HG03342 (cell line): ENCODE measurements at regions not wholly inside any gene's neighbourhood (a gene's known extent, or its start where the extent isn't known, plus 50 kb on each side); places are given as distances from the start of the nearest gene placed in this dataset.

Experiments
- ATAC-seq: cut with Tn5 transposase; IDR thresholded peaks from one replicate; pipeline ENCODE4 v1.9.1; 2021; ENCODE audit warnings: mild to moderate bottlenecking, moderate library complexity; ENCODE audit not compliant: unreplicated experiment

DNA sequence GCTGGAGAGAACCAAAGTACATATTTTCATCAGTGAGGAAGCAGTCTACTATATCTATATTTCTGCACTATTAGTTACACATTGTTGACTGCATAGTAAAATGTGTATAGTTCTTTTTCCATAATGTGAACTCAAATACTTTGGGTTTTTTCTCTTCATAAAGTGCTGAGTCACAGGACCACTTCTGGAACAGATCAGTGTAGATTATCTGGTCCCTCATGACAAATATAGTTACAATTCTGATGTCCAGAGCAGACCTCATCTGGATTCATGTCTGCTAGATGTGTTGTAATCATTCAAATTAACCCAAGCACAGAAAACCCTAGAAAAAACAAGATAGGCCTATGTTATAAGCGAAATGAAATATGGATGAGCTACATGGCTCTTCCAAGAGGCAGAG, 171.4 kb downstream of the SUCLA2 start:
- no peak for ATAC-seq

DNA sequence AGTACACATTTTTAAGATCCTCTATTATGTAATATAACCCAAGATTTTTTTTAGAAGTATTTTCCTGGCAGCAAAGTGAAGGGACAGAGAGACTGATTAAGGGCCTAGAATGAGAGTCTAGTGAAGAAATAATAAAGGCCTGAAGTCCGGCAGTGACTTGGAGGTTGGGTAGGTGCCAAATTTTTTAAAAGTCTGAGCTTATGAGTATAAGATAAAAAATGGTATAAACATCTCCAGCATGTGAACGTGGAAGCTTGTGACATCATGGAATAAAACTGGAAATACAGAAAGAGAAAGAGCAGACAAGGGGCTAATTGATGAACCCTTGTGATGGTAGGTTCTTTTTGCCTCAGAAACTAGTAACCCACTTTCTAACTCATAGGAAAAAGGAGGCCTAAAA, 174.6 kb downstream of the SUCLA2 start:
- no peak for ATAC-seq

DNA sequence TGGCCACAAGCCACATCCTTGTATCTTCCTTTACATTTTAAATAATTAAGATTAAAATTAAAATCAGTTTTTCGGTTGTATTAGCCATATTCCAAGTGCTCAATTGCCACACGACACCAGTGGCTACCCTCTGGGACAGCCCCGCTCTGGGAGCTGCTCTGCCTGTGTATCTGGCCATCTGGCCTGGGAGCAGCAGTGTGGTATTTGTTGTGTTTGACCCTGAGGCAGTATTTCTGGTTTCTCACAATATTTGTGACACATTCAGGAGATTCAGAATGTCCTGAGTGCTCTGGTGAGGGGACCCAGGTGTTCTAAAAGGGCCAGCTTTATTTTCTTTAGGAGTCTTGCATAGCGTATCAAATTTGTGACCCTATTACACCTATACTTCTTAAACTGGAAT, 179.0 kb downstream of the SUCLA2 start:
- no peak for ATAC-seq

DNA sequence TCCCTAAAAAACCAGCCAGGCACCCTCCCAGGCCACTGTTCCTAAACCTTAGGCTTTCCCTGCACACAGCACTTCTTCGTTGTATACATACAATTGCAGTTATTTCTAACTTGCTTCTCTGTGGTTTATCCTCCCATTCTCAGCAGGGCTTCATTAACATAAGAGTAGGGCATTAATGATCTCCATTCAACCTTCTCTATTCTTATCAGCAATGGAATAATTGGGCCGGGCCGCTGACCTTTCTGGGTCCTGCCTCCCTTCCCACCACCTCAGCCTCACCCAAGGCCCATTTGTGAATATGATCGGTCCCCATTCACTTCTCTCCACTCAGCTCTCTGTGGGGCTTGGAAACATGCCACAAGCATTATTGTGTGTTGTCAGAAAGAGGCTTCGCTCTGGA, 184.2 kb downstream of the SUCLA2 start:
- no peak for ATAC-seq

DNA sequence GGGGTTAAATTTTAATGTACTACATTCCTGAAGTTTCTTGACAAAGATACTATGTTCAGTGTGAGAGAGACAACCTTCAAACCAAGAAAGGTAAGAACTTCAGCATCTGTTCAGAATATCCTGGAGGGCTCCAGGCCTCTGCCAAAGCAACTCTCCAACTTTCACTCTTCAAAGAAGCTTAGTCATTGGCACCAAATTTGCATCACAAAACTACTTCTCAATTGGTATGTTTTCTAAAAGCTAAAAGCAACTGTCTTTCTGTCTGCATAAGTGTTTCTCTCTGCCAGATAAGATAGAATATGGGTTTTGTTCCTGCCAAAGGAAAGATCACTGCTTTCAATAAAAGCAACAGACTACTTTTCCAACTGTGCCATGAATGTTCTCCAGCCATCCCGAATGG, 187.4 kb downstream of the SUCLA2 start:
- ATAC-seq: no peak

DNA sequence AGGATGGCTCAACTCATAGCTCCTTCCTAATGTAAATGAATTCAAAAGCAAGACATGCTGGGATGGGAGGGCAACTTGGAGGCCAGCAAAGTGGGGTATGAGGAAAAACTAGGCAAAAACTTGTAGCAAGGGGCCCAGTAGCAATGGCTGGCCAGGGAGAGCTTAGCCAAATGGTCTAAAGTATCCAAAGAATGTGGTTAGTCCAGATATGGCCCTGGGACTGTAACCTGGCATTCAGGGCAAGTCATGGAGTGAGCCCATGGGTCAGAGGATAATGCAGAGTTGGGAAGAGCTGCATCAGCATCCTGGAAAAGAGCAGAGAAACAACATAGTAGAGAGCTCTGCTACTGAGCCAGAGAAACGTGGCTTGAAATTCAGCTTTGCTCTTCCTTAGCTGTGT, 191.7 kb downstream of the SUCLA2 start:
- no peak for ATAC-seq

DNA sequence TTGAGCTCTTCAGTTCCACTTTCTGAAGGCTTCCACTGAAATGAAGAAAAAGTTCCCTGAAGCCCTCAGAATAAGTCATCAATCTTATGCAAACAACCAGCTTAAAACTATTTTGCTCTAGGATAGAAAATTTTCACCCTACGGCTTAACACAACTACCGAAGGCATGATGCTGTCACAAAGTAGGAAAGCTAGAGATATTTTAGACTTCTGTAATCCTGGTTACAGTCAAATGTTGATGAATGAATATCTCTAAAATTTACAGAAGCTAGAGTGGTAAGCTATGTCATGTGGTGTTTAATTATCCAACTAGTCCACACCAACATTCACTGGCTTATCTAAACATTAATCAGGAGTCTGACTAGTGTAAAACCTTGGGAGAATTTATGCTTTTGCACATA, 197.9 kb downstream of the SUCLA2 start:
- no peak for ATAC-seq

DNA sequence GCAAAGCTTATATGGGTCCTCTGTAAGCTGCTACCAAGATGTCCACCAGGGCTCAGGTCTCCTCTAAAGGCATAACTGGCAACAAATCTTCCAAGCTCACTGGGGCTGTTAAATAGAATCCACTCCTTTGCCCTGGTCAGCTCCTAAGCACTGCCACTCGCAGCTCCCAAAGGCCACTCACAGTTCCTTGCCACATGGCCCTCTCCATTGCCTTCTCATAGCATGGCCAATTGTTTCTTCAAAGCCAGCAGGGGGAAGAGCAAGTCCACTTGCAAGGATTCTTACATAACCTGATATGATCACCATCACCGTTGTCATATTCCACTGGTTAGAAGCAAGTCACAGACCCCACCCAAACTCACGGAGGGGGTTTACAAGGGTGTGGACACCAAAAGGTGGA, 199.5 kb downstream of the SUCLA2 start:
- ATAC-seq: no peak

DNA sequence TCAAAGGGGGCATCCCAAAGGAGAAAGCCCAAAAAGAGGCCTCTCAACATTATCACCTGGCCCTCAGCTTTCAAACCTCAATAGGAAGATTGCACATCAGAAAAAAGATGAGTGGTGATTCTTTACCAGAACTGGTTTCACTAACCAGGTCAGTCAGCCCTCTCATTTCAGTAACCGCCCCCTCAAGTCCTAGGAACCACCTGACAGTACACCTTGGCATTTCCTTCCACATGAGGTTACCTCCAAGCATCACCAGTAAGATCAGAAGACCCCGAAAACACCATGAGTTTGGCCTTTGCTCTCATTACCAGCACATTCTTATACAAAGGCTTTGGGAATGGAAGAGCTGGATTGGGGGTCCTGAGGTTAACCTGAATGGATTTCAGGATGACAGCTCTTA, 200.5 kb downstream of the SUCLA2 start:
- no peak for ATAC-seq

DNA sequence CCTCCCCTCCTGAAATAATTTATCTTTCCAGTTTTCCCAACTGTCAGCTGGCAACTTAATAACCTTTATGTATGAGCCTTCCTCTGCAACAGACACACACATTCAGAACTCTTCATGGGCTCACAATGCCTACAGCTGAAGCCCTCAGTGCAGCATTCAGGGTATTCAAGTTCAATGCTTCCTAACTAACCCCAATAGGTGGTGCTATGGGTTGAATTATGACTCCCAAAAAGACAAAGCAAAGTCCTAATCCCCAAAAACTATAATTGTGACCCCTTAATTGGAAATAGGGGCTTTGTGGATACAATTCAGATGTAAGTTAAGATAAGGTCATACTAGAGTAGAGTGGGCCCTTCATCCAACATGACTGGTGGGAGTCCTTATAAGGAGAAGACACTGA, 202.2 kb downstream of the SUCLA2 start:
- ATAC-seq: no peak

DNA sequence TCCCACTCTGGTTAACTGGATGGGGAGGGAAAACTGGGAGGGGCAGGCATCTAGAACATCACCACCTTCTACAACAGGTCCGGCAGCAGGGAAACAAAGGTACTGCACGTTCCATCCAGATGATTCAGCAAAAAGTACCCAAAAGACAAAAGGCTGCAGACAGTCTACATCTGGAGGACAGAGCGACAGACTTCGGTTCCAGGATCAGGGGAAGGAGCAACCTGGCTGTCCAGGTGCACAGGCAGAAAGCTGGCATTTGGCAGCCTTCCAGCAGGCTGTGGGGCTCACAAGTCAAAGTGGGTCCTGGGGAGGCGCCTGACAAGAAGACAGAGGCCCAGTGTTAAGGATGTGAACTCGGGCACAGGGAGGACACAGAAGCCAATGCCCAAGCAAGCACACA, 202.9 kb downstream of the SUCLA2 start:
- no peak for ATAC-seq

DNA sequence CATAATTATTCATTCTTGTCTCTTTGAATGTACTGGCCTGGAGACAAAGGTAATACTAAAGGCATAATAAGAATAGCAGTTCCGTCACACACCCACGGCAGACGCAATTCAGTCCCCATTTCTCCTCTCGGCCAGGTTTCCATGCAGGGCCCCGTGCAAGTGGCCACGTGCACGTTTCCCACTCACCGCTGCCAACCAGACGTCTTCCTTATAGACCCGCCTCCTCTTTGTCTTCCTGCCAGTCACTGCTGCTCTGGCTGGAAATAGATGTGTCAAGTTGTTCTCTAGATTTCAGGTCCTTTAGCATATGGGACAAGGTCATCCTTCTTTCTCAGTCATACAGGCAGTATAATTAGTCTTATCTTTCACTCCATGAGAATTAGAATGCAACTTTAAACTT, 204.3 kb downstream of the SUCLA2 start:
- no peak for ATAC-seq

DNA sequence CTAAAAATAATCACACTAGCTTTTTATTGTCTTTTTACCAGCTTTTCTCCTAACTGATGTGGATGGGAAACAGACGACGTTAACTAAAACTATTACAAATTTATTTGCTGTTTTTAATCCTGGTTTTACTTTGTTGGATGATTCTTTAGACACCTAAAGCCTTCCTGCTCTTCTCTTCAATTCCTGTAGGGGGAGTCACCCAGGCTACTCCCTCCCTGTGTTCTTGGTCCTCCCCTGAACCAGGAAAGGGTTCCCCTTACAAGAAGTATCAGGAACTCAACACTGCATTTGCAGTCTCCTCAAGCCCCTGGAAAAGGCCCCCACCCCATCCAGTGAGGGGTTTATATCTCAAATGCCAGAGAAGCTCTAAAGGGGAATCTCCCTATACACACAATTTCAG, 206.1 kb downstream of the SUCLA2 start:
- ATAC-seq: no peak

DNA sequence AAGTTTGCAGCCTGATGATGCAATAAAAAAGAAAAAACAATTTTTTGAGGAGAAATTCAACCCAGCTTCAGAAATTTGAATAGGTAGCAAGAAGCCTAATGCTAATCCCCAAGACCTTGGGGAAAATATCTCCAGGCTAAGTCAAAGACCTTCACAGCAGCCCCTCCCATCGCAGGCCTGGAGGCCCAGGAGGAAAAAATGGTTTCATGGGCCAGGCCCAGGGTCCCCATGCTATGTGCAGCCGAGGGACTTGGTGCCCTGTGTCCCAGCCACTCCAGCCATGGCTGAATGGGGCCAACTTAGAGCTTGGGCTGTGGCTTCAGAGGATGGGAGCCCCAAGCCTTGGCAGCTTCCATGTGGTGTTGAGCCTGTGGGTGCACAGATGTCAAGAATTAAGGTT, 210.3 kb downstream of the SUCLA2 start:
- no peak for ATAC-seq

DNA sequence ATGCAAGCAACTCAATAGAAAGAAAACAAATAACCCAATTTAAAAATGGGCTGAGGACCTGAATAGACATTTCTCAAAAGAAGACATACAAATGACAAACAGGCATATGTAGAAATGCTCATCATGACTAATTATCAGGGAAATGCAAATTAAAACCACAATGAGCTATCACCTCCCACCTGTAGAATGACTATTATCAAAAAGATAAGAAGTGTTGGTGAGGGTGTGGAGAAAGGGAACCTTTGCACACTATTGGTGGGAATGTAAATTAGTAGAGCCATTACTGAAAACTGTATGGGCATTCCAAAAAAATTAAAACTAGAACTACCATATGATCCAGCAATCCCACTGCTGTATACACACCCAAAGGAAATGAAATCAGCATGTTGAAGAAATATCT, 212.2 kb downstream of the SUCLA2 start:
- ATAC-seq: no peak

DNA sequence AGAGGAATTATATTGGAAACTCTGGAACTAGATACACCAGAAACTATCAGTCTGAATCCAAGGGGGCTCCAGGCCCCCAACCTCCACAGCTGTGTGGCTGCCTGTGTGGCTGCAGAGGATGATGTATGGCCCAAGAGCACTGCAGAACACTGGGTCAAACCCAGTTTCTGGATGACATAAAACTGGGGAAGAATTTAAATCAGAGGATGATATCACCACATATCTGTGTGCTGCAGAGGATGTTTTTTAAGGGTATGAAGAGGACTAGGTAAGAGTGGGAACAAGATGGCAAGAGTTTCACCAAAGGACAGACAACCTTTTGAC, 226.4 kb downstream of the SUCLA2 start:
- ATAC-seq: no peak

DNA sequence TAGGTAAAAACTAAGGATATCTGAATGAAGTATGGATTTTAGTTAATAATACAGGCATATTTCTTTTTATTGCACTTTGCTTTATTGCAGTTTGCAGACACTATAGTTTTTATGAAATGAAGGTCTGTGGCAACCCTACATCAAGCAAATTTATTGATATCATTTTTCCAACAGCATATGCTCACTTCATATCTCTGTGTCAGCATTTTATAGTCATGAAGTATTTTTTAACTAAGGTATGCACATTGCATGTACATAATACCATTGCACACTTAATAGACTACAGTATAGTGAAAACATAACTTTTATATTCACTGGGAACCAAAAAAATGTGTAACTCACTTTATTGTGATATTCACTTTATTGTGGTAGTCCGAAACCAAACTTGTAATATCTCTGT, 236.3 kb downstream of the SUCLA2 start:
- ATAC-seq: no peak

DNA sequence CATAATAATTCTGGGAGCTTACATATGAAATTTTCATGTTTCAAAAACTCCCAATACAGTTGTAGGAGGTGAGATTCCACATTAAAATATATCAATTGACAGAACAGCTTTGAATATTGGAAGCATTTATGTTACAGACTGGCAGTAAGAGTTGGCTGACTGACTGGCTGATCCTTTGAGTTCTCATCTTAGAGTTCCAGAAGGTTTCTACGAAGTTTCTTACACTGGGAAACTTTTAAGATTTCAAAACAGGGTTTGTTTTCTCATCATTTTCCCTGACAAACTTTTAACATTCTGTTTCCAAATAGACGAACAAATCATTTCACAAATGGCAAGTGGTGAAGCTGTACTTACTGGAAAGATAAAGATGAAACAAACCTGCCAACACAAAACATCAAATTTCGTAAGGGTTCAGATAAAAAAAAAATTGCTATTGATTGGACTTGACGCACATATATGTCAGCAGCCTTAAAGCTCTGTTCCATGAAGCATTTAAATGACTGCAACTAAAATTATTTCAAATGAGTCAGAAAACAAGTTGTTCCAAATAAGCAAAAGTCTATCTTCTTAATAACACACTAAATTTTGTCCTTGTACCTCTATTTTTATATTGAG, 243.5 kb downstream of the SUCLA2 start:
- ATAC-seq: no peak

DNA sequence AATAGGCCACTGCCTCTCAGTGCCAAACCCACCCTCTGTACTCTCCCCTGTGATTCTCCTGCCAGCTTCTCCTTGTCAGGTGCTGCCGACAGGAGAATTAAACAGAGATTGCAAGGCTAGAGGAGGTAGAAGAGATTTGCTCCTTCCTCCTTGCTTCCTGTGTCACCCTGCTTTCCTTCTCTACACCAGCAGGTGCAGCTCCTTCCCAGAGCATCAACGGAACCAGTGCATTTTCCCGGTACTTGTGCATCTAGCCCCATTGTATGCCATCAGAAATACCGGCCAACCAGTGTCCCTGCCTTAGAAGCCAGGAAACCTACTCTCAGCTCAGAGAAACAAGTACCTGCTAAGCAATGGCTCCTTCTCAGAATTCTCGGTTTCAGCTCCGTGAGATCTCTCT, 253.2 kb downstream of the SUCLA2 start:
- no peak for ATAC-seq

DNA sequence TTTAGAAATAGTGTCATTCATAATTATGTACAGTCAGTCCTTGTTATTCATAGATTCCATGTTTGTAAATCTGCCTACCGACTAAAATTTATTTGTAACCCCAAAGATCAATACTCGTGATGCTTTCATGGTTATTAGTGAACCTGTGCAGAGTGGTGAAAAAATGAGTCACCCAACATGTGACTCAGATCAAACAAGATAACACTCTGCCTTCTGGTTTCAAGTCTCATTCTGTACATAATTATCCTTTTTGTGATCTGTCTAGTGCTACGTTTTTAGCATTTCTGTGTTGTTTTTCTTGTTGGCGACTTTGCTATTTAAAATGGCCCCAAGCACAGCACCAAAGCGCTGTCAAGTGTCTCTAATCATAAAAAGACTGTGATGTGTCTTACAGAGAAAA, 274.7 kb downstream of the SUCLA2 start:
- no peak for ATAC-seq

DNA sequence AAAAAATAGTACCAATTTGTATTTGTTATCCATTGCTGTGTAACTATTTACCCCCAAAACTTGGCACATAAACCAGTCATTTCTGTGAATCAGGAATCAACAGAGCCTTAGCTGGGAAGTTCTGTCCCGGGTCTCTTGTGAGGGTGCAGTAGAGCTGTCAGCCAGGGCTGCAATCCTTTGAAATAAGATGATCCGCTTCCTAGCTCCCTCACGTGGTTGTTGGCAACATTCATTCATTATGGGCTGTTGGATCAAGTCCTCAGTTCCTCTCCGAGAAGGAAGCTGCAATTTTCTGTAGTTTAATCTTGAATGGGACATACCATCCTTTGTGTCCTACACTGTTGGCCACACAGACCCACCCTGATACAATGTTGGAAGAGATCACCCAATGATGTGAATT, 277.2 kb downstream of the SUCLA2 start:
- no peak for ATAC-seq

DNA sequence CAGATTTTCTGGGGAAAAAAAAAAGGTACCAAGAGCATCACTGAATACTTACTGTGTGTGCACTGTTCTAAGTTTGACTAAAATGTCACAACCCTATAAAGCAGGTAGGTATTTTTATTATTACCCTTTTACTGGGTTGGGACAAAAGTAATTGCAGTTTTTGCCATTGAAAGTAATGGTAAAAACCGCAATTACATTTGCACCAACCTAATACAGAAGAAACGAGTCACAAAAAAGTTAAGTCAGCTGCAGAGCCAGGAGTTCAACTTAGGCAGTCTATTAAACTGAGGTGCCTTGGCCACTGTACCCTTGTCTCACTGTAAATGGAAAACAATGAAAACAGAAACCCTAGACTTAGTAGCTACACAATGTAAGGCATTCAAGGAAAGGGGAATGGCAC, 281.9 kb downstream of the SUCLA2 start:
- ATAC-seq: no peak

DNA sequence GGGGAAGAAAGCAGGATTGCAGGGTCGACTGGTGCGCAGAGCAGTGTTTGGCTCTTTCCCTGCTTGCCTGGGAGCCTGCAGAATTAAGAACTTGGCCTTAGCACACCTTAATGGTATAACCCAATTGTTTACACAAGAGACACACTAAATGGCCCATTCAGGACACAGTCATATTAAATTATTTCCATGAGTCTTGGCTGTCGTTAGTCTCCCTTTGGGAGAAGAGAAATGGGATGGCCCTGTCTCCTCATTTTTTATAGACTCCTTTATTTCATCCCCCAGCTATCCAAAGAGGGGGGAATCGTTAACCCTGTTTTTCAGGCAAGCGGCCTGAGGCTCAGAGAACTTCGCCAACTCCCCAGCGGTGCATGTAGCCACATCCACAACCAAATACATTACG, 282.5 kb downstream of the SUCLA2 start:
- no peak for ATAC-seq

DNA sequence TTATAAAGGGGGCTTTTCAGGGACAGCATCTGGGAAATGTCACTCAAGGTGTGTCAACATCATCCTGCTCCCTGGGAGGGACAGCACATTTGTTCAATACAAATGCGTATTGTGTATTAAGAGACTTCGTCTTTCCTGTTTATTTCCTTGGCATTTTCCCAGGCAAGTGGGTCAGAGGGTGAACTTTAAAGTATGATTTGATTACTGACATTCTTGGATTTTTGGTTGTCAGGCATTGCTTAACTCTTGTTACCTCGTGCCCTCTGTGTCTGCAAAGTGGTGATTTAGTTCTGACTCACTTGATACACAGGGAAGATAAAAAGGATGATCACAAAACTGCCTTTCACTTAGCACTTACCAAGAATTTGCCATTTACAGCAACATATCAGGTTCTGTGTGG, 292.7 kb downstream of the SUCLA2 start:
- ATAC-seq: no peak
